ENCODE measurements at regions not wholly inside any gene's neighbourhood (a gene's known extent, or its start where the extent isn't known, plus 50 kb on each side); places are given as distances from the start of the nearest gene placed in this dataset.

DNA sequence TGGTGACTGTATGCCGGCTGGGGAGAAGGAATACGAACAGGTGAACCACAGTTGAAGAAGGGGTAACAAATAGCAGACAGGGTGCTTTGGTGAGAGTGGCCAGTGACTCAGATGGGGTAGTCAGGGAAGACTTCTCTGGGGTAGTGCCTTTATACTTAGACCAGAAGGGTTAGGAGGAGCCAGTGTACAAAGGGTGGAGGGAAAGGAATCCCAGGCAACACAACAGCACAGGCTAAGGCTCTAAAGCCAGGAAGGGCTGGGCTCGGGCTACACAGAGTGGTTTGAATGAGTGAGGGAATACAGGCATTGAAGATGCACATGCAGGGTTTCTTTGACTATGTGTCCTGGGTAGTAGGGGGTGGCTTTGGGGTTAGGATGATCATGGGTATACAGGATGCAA lies 70.6 kb upstream of the CXCL14 start (continued):
- TF ChIP-seq, protein P1, sequence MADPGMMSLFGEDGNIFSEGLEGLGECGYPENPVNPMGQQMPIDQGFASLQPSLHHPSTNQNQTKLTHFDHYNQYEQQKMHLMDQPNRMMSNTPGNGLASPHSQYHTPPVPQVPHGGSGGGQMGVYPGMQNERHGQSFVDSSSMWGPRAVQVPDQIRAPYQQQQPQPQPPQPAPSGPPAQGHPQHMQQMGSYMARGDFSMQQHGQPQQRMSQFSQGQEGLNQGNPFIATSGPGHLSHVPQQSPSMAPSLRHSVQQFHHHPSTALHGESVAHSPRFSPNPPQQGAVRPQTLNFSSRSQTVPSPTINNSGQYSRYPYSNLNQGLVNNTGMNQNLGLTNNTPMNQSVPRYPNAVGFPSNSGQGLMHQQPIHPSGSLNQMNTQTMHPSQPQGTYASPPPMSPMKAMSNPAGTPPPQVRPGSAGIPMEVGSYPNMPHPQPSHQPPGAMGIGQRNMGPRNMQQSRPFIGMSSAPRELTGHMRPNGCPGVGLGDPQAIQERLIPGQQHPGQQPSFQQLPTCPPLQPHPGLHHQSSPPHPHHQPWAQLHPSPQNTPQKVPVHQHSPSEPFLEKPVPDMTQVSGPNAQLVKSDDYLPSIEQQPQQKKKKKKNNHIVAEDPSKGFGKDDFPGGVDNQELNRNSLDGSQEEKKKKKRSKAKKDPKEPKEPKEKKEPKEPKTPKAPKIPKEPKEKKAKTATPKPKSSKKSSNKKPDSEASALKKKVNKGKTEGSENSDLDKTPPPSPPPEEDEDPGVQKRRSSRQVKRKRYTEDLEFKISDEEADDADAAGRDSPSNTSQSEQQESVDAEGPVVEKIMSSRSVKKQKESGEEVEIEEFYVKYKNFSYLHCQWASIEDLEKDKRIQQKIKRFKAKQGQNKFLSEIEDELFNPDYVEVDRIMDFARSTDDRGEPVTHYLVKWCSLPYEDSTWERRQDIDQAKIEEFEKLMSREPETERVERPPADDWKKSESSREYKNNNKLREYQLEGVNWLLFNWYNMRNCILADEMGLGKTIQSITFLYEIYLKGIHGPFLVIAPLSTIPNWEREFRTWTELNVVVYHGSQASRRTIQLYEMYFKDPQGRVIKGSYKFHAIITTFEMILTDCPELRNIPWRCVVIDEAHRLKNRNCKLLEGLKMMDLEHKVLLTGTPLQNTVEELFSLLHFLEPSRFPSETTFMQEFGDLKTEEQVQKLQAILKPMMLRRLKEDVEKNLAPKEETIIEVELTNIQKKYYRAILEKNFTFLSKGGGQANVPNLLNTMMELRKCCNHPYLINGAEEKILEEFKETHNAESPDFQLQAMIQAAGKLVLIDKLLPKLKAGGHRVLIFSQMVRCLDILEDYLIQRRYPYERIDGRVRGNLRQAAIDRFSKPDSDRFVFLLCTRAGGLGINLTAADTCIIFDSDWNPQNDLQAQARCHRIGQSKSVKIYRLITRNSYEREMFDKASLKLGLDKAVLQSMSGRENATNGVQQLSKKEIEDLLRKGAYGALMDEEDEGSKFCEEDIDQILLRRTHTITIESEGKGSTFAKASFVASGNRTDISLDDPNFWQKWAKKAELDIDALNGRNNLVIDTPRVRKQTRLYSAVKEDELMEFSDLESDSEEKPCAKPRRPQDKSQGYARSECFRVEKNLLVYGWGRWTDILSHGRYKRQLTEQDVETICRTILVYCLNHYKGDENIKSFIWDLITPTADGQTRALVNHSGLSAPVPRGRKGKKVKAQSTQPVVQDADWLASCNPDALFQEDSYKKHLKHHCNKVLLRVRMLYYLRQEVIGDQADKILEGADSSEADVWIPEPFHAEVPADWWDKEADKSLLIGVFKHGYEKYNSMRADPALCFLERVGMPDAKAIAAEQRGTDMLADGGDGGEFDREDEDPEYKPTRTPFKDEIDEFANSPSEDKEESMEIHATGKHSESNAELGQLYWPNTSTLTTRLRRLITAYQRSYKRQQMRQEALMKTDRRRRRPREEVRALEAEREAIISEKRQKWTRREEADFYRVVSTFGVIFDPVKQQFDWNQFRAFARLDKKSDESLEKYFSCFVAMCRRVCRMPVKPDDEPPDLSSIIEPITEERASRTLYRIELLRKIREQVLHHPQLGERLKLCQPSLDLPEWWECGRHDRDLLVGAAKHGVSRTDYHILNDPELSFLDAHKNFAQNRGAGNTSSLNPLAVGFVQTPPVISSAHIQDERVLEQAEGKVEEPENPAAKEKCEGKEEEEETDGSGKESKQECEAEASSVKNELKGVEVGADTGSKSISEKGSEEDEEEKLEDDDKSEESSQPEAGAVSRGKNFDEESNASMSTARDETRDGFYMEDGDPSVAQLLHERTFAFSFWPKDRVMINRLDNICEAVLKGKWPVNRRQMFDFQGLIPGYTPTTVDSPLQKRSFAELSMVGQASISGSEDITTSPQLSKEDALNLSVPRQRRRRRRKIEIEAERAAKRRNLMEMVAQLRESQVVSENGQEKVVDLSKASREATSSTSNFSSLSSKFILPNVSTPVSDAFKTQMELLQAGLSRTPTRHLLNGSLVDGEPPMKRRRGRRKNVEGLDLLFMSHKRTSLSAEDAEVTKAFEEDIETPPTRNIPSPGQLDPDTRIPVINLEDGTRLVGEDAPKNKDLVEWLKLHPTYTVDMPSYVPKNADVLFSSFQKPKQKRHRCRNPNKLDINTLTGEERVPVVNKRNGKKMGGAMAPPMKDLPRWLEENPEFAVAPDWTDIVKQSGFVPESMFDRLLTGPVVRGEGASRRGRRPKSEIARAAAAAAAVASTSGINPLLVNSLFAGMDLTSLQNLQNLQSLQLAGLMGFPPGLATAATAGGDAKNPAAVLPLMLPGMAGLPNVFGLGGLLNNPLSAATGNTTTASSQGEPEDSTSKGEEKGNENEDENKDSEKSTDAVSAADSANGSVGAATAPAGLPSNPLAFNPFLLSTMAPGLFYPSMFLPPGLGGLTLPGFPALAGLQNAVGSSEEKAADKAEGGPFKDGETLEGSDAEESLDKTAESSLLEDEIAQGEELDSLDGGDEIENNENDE (IDR thresholded peaks at IDR 0.05; ENCODE audit: insufficient replicate concordance, low read length), result no peak
- TF ChIP-seq SP4 (IDR thresholded peaks at IDR 0.05; ENCODE audit: low read length) (no peak), CTBP2 (IDR thresholded peaks at IDR 0.05; ENCODE audit: borderline replicate concordance, insufficient read depth, insufficient read length, low read length) (no peak), BRCA1 (IDR thresholded peaks at IDR 0.05; ENCODE audit: low read depth, low read length) (no peak), NANOG (IDR thresholded peaks at IDR 0.05; ENCODE audit: insufficient read depth, low read depth, low read length, poor library complexity, severe bottlenecking) (no peak), PHF8 (conservative IDR thresholded peaks at IDR 0.05; ENCODE audit: low read depth, low read length) (no peak)

All from H1 (cell line).